ENCODE measurements at regions not wholly inside any gene's neighbourhood (a gene's known extent, or its start where the extent isn't known, plus 50 kb on each side); places are given as distances from the start of the nearest gene placed in this dataset.

DNA sequence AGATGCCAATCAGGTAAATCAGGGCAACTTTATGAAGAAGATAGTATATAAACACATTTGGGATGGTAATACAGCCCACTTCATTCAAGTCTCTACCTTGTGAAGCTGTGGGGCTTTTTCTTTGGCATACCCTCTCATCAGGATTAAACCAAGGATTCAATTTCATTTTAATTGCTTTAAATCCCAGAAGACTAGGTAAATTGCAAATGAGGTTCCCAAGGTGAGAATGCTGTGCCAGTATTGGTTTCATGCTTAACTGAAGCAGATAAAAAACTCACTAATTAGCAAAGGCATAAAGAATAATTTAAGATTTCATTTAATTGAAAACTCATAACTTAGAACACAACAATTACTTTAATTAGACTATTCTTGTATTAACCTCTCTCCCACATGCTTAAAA is 1218.1 kb downstream of the FAM181B start:
- H3K36me3 ChIP-seq (ENCODE audit: control insufficient read depth in 2 of 2, insufficient read depth in 2 of 2, low read length in 1 of 2) = no peaks in the 10 kb centered on the region
- H3K4me3 ChIP-seq = no peak overlapping the region
- H3K9ac ChIP-seq (ENCODE audit: control insufficient read depth, insufficient read depth, low read length) = no peak overlapping the region
- SMC1A ChIA-PET (ENCODE audit: uncharacterized antibody, unreplicated experiment) = no interaction called here
- no peak overlapping the region for H2AFZ ChIP-seq (ENCODE audit: control insufficient read depth, low read depth, low read length)
- H3K27ac ChIP-seq (ENCODE audit: control insufficient read depth, insufficient read depth) = no peak overlapping the region
- no peak for DNase-seq (ENCODE audit: low read depth, low spot score)
- no peaks in the 10 kb centered on the region for H3K79me2 ChIP-seq (ENCODE audit: control insufficient read depth, insufficient read depth, low read length)
- POLR2A ChIA-PET = no interaction called here
- RAD21 ChIA-PET (ENCODE audit: unreplicated experiment) = no interaction called here
- no TSS peak for BruUV-seq (replicated peaks)
- H4K20me1 ChIP-seq (ENCODE audit: control insufficient read depth, insufficient read depth) = no peaks in the 10 kb centered on the region
- H3K27me3 ChIP-seq (replicated peaks in 1 of 2; ENCODE audit: control insufficient read depth in 2 of 2, insufficient read depth in 2 of 2, low read length in 1 of 2) = no peaks in the 10 kb centered on the region
- no peak overlapping the region for H3K4me2 ChIP-seq (ENCODE audit: control insufficient read depth, insufficient read depth)
- intact Hi-C loops (cut with micrococcal nuclease; ENCODE audit: unreplicated experiment) = no loop called here
- in situ Hi-C loops (cut with MboI) = no loop called here
- no peak for FAIRE-seq
- H3K4me1 ChIP-seq (ENCODE audit: control insufficient read depth, insufficient read depth, low read length) = no peaks in the 10 kb centered on the region
- no peaks in the 10 kb centered on the region for H3K9me3 ChIP-seq (replicated peaks; ENCODE audit: control insufficient read depth, insufficient read depth, low read length)
- TF ChIP-seq, protein P1, sequence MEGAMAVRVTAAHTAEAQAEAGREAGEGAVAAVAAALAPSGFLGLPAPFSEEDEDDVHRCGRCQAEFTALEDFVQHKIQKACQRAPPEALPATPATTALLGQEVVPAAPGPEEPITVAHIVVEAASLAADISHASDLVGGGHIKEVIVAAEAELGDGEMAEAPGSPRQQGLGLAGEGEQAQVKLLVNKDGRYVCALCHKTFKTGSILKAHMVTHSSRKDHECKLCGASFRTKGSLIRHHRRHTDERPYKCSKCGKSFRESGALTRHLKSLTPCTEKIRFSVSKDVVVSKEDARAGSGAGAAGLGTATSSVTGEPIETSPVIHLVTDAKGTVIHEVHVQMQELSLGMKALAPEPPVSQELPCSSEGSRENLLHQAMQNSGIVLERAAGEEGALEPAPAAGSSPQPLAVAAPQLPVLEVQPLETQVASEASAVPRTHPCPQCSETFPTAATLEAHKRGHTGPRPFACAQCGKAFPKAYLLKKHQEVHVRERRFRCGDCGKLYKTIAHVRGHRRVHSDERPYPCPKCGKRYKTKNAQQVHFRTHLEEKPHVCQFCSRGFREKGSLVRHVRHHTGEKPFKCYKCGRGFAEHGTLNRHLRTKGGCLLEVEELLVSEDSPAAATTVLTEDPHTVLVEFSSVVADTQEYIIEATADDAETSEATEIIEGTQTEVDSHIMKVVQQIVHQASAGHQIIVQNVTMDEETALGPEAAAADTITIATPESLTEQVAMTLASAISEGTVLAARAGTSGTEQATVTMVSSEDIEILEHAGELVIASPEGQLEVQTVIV (IDR thresholded peaks at IDR 0.05; ENCODE audit: borderline replicate concordance, partially characterized antibody) = no peak
- TF ChIP-seq WRNIP1 (IDR thresholded peaks at IDR 0.05; ENCODE audit: borderline replicate concordance, low read depth, low read length) = no peak
- TF ChIP-seq CREB1 (IDR thresholded peaks at IDR 0.05; ENCODE audit: low read depth) = no peak
- TF ChIP-seq YY1 (IDR thresholded peaks at IDR 0.05; ENCODE audit: low read depth, low read length) = no peak
- TF ChIP-seq, protein P2, sequence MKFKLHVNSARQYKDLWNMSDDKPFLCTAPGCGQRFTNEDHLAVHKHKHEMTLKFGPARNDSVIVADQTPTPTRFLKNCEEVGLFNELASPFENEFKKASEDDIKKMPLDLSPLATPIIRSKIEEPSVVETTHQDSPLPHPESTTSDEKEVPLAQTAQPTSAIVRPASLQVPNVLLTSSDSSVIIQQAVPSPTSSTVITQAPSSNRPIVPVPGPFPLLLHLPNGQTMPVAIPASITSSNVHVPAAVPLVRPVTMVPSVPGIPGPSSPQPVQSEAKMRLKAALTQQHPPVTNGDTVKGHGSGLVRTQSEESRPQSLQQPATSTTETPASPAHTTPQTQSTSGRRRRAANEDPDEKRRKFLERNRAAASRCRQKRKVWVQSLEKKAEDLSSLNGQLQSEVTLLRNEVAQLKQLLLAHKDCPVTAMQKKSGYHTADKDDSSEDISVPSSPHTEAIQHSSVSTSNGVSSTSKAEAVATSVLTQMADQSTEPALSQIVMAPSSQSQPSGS (IDR thresholded peaks at IDR 0.05; ENCODE audit: low read length) = no peak
- TF ChIP-seq STAT1 (conservative IDR thresholded peaks at IDR 0.05) = no peak
- TF ChIP-seq KLF5 (IDR thresholded peaks at IDR 0.05; ENCODE audit: partially characterized antibody) = no peak
- TF ChIP-seq, protein P3, sequence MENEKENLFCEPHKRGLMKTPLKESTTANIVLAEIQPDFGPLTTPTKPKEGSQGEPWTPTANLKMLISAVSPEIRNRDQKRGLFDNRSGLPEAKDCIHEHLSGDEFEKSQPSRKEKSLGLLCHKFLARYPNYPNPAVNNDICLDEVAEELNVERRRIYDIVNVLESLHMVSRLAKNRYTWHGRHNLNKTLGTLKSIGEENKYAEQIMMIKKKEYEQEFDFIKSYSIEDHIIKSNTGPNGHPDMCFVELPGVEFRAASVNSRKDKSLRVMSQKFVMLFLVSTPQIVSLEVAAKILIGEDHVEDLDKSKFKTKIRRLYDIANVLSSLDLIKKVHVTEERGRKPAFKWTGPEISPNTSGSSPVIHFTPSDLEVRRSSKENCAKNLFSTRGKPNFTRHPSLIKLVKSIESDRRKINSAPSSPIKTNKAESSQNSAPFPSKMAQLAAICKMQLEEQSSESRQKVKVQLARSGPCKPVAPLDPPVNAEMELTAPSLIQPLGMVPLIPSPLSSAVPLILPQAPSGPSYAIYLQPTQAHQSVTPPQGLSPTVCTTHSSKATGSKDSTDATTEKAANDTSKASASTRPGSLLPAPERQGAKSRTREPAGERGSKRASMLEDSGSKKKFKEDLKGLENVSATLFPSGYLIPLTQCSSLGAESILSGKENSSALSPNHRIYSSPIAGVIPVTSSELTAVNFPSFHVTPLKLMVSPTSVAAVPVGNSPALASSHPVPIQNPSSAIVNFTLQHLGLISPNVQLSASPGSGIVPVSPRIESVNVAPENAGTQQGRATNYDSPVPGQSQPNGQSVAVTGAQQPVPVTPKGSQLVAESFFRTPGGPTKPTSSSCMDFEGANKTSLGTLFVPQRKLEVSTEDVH (IDR thresholded peaks at IDR 0.05; ENCODE audit: low read depth, partially characterized antibody) = no peak
- TF ChIP-seq JUNB (IDR thresholded peaks at IDR 0.05) = no peak
- TF ChIP-seq NR2C1 (IDR thresholded peaks at IDR 0.05) = no peak
- ATAC-seq = no peak
- CTCF ChIA-PET = no interaction called here
